Calu3 (cell line): ENCODE measurements at regions not wholly inside any gene's neighbourhood (a gene's known extent, or its start where the extent isn't known, plus 50 kb on each side); places are given as distances from the start of the nearest gene placed in this dataset.

Experiments
- BruUV-seq: library from RNA; stranded (reverse); fragments of 400-500 nt; replicated peaks from 2 replicates; lab custom pipeline; 2021; lab: Mats Ljungman, UMichigan
- CTCF ChIA-PET: fragments of 300-600 bp; sonication (Branson Sonifier 250); formaldehyde crosslinking; loops from one replicate; lab custom pipeline; 2022; ENCODE audit warnings: antibody characterized with exemption; lab: Charles Lee
- DNase-seq: peaks from one replicate; pipeline ENCODE4 v3.0.0; 2022
- H3K27ac Mint-ChIP-seq: one replicate; pipeline ENCODE4 v1.8.0; 2022; ENCODE audit warnings: mixed read lengths; ENCODE audit not compliant: unreplicated experiment
- H3K27me3 Mint-ChIP-seq: one replicate; pipeline ENCODE4 v1.8.0; 2022; ENCODE audit warnings: mixed read lengths; ENCODE audit not compliant: unreplicated experiment
- H3K36me3 Mint-ChIP-seq: one replicate; pipeline ENCODE4 v1.8.0; 2022; ENCODE audit warnings: mild to moderate bottlenecking, moderate library complexity, mixed read lengths; ENCODE audit not compliant: insufficient read depth, unreplicated experiment
- H3K4me1 Mint-ChIP-seq: one replicate; pipeline ENCODE4 v1.8.0; 2022; ENCODE audit warnings: mild to moderate bottlenecking, low read depth, mixed read lengths; ENCODE audit not compliant: unreplicated experiment
- H3K4me3 Mint-ChIP-seq: one replicate; pipeline ENCODE4 v1.8.0; 2022; ENCODE audit warnings: mild to moderate bottlenecking, low read depth, moderate library complexity, mixed read lengths; ENCODE audit not compliant: unreplicated experiment
- H3K9me3 Mint-ChIP-seq: one replicate; pipeline ENCODE4 v1.8.0; 2022; ENCODE audit warnings: low read depth, mixed read lengths; ENCODE audit not compliant: unreplicated experiment
- intact Hi-C: fragments of 100-400 bp; cut with micrococcal nuclease; formaldehyde crosslinking; loops from one replicate; pipeline ENCODE4 v1.10.0; 2022; ENCODE audit not compliant: unreplicated experiment
- TF ChIP-seq, protein P1 (sequence below): fragments of 200-600 bp; IDR thresholded peaks from one replicate; pipeline ENCODE4 v1.8.0; 2022; ENCODE audit warnings: antibody characterized with exemption; ENCODE audit not compliant: unreplicated experiment

GRCh38 chr15:81752974-81753373 lies 292.8 kb downstream of the MEX3B start:
- no peaks in the 10 kb centered on the region for H3K4me1 Mint-ChIP-seq
- BruUV-seq = no TSS peak
- no peak overlapping the region for H3K4me3 Mint-ChIP-seq
- H3K27ac Mint-ChIP-seq = no peak overlapping the region
- DNase-seq = no peak
- H3K27me3 Mint-ChIP-seq = peaks cover 5% of the 10 kb centered on the region
- TF ChIP-seq, protein P1, sequence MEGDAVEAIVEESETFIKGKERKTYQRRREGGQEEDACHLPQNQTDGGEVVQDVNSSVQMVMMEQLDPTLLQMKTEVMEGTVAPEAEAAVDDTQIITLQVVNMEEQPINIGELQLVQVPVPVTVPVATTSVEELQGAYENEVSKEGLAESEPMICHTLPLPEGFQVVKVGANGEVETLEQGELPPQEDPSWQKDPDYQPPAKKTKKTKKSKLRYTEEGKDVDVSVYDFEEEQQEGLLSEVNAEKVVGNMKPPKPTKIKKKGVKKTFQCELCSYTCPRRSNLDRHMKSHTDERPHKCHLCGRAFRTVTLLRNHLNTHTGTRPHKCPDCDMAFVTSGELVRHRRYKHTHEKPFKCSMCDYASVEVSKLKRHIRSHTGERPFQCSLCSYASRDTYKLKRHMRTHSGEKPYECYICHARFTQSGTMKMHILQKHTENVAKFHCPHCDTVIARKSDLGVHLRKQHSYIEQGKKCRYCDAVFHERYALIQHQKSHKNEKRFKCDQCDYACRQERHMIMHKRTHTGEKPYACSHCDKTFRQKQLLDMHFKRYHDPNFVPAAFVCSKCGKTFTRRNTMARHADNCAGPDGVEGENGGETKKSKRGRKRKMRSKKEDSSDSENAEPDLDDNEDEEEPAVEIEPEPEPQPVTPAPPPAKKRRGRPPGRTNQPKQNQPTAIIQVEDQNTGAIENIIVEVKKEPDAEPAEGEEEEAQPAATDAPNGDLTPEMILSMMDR = no peak
- CTCF ChIA-PET = interaction anchor here (0.7 kb wide), 1 partner anchor 1433 kb away, joined by 3 read pairs; no protein-coding TSS in a partner anchor
- intact Hi-C loops = no loop called here
- H3K36me3 Mint-ChIP-seq = no peaks in the 10 kb centered on the region
- H3K9me3 Mint-ChIP-seq = peaks cover 3% of the 10 kb centered on the region

DNA sequence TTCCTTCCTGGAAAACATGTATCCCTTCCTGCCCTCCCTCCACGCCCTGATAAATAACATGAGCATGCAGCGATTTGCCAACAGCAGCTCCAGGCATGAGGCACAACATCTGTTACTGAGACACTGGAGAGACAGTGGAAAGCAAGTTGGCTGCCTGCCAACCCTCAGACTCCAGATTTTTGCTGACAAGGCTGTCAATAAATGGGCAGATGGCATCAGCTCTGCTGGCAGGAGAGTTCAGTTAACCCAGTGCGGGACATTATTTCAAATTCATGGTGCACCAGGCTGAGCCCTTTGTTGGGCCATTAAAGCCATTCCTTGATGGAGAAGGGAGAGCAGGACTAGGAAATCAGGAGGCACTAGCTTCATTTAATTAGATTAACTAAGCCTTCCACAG lies 293.3 kb downstream of the MEX3B start:
- H3K9me3 Mint-ChIP-seq = peaks cover 3% of the 10 kb centered on the region
- H3K4me1 Mint-ChIP-seq = no peaks in the 10 kb centered on the region
- CTCF ChIA-PET = interaction anchor here (0.7 kb wide), 1 partner anchor 1433 kb away, joined by 3 read pairs; no protein-coding TSS in a partner anchor
- no peak overlapping the region for H3K27ac Mint-ChIP-seq
- intact Hi-C loops = no loop called here
- no TSS peak for BruUV-seq
- TF ChIP-seq, protein P1 = no peak
- H3K36me3 Mint-ChIP-seq = no peaks in the 10 kb centered on the region
- peaks cover 1% of the 10 kb centered on the region for H3K27me3 Mint-ChIP-seq
- DNase-seq = no peak
- H3K4me3 Mint-ChIP-seq = no peak overlapping the region

DNA sequence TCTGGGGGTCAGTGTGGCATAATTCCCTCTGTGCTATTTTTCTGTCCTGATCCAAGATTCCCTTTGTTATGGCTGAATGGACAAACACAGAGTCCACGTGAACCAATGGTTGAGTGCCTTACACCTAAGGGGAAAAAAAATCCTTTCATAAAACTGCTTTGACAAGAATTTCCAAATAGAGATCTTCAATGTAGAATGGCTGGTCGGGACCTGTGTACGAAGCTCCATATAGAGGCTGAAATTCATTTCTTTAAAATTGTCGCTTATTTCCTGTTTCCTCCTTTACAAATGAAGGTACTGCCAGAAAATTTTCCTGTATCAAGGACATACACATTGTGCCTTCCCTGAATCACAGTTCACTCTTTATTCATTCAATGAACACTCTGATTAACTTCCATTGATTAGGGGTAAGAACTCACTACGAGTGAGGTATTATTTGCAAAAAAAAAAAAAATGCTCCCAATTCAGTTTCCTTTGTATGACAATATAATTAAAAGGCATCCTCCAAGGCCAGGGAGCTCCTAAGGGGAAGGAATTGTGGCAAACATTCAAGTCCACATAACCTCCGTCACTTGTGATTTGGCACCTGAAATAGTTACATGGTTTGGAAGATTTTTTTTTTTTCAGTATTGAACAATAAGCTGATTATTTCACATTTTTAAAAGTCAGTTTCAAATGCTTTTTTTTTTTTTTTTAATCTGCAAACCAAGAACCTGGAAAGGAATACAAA lies 293.8 kb downstream of the MEX3B start:
- no peaks in the 10 kb centered on the region for H3K27me3 Mint-ChIP-seq
- no peaks in the 10 kb centered on the region for H3K36me3 Mint-ChIP-seq
- no peaks in the 10 kb centered on the region for H3K4me1 Mint-ChIP-seq
- no peak for DNase-seq
- CTCF ChIA-PET = interaction anchor here (0.7 kb wide), 1 partner anchor 1434 kb away, joined by 3 read pairs; no protein-coding TSS in a partner anchor
- no peak overlapping the region for H3K27ac Mint-ChIP-seq
- no peak overlapping the region for H3K4me3 Mint-ChIP-seq
- intact Hi-C loops = no loop called here
- peaks cover 3% of the 10 kb centered on the region for H3K9me3 Mint-ChIP-seq
- BruUV-seq = no TSS peak
- TF ChIP-seq, protein P1 = no peak

GRCh38 chr15:81751256-81751655 lies 294.6 kb downstream of the MEX3B start:
- no peak overlapping the region for H3K4me3 Mint-ChIP-seq
- TF ChIP-seq, protein P1 = no peak
- CTCF ChIA-PET = no interaction called here
- peaks cover 3% of the 10 kb centered on the region for H3K9me3 Mint-ChIP-seq
- no peaks in the 10 kb centered on the region for H3K36me3 Mint-ChIP-seq
- no peaks in the 10 kb centered on the region for H3K27me3 Mint-ChIP-seq
- intact Hi-C loops = no loop called here
- no TSS peak for BruUV-seq
- no peak overlapping the region for H3K27ac Mint-ChIP-seq
- H3K4me1 Mint-ChIP-seq = no peaks in the 10 kb centered on the region
- no peak for DNase-seq
